H1 (cell line): ENCODE measurements at regions not wholly inside any gene's neighbourhood (a gene's known extent, or its start where the extent isn't known, plus 50 kb on each side); places are given as distances from the start of the nearest gene placed in this dataset.

Experiments used
- CTCF ChIA-PET: fragments of 300-600 bp; sonication (Branson Sonifier 250); formaldehyde crosslinking; loops from one replicate; lab custom pipeline; 2021; ENCODE audit not compliant: partially characterized antibody; lab: Charles Lee
- POLR2A ChIA-PET: fragments of 300-600 bp; sonication (Branson Sonifier 250); formaldehyde crosslinking; loops from one replicate; lab custom pipeline; 2021; ENCODE audit warnings: inconsistent platforms; ENCODE audit not compliant: partially characterized antibody; lab: Charles Lee
- DNase-seq, 2 experiments: peaks; one replicate each; pipeline versions ENCODE4 v3.0.0 to v3.0.0-alpha.2; 2010 to 2022; ENCODE audit warnings: low spot score in 2 of 2, low read depth in 1 of 2, mixed read lengths in 1 of 2
- FAIRE-seq: peaks from 2 replicates; lab custom pipeline; 2011; peaks lifted over from hg19 to GRCh38; lab: Jason Lieb, UNC
- H2AFZ ChIP-seq: 2 replicates; pipeline ENCODE4 v1.8.1; 2012; ENCODE audit warnings: low read length, inconsistent platforms
- H2AK5ac ChIP-seq: 2 replicates; pipeline ENCODE4 v1.6.1; 2013; ENCODE audit warnings: low read depth, low read length
- H2BK120ac ChIP-seq: replicated peaks from 2 replicates; pipeline ENCODE3; 2013; ENCODE audit warnings: low read depth, low read length, inconsistent platforms
- H2BK12ac ChIP-seq: 2 replicates; pipeline ENCODE4 v1.6.1; 2013; ENCODE audit warnings: low read depth, low read length
- H2BK15ac ChIP-seq: 2 replicates; pipeline ENCODE4 v1.6.1; 2013; ENCODE audit warnings: low read length
- H2BK20ac ChIP-seq: 2 replicates; pipeline ENCODE4 v1.6.1; 2013; ENCODE audit warnings: low read length
- H2BK5ac ChIP-seq: 2 replicates; pipeline ENCODE4 v1.6.1; 2013; ENCODE audit warnings: low read depth, low read length
- H3K14ac ChIP-seq: 2 replicates; pipeline ENCODE4 v1.6.1; 2013; ENCODE audit warnings: inconsistent platforms; ENCODE audit not compliant: insufficient read length
- H3K18ac ChIP-seq: 2 replicates; pipeline ENCODE4 v1.6.1; 2013; ENCODE audit warnings: low read length; ENCODE audit errors: extremely low read depth
- H3K23ac ChIP-seq: 2 replicates; pipeline ENCODE4 v1.6.1; 2013; ENCODE audit warnings: inconsistent platforms; ENCODE audit not compliant: insufficient read length
- H3K23me2 ChIP-seq: 2 replicates; pipeline ENCODE4 v1.6.1; 2013; ENCODE audit warnings: low read depth, low read length
- H3K27ac ChIP-seq: 2 replicates; pipeline ENCODE4 v1.6.1; 2011; ENCODE audit warnings: low read depth, low read length, inconsistent platforms
- H3K27me3 ChIP-seq, 4 experiments: replicated peaks in 1 of 4; 1 replicate in 1 of 4; 2 replicates in 3 of 4; pipeline versions ENCODE4 v1.6.1 to v1.8.1; 2011 to 2013; ENCODE audit warnings: low read length in 3 of 4, mild to moderate bottlenecking in 3 of 4, inconsistent platforms in 2 of 4, mixed read lengths in 2 of 4, moderate library complexity in 1 of 4; ENCODE audit not compliant: control insufficient read depth in 3 of 4, insufficient read depth in 3 of 4; ENCODE audit errors: extremely low read depth in 1 of 4
- H3K36me3 ChIP-seq, 4 experiments: 2 replicates each; pipeline versions ENCODE4 v1.6.1 to v1.8.1; 2011 to 2013; ENCODE audit warnings: mild to moderate bottlenecking in 4 of 4, low read length in 3 of 4, moderate library complexity in 2 of 4, control low read depth in 1 of 4, inconsistent platforms in 1 of 4; ENCODE audit not compliant: insufficient read depth in 4 of 4, control insufficient read depth in 2 of 4
- H3K4ac ChIP-seq: replicated peaks from 2 replicates; pipeline ENCODE3; 2013; ENCODE audit warnings: low read length, low read depth, mixed read lengths, inconsistent platforms; ENCODE audit not compliant: insufficient read length
- H3K4me1 ChIP-seq, 4 experiments: replicated peaks in 1 of 4; 1 replicate in 1 of 4; 2 replicates in 3 of 4; pipeline versions ENCODE4 v1.6.1 to v1.8.1; 2011 to 2013; ENCODE audit warnings: low read length in 3 of 4, inconsistent platforms in 2 of 4, mixed read lengths in 1 of 4; ENCODE audit not compliant: insufficient read depth in 4 of 4, control insufficient read depth in 3 of 4
- H3K4me2 ChIP-seq, 2 experiments: 2 replicates each; pipeline versions ENCODE4 v1.6.1 to v1.8.1; 2011 to 2013; ENCODE audit warnings: low read depth in 2 of 2, low read length in 2 of 2, control low read depth in 1 of 2, inconsistent platforms in 1 of 2, mild to moderate bottlenecking in 1 of 2; ENCODE audit not compliant: insufficient read depth in 1 of 2
- H3K4me3 ChIP-seq, 4 experiments: fragments of 200-600, 300-600 bp in 1 of 4; sonication (generic), shearing (Covaris generic), sonication (Bioruptor Twin) in 1 of 4; 2 replicates each; pipeline versions ENCODE4 v1.5.1 to v1.8.1; 2011 to 2016; ENCODE audit warnings: low read length in 4 of 4, low read depth in 3 of 4, control low read depth in 2 of 4, inconsistent platforms in 2 of 4, mild to moderate bottlenecking in 2 of 4, mixed read lengths in 1 of 4, moderate library complexity in 1 of 4; ENCODE audit not compliant: insufficient read depth in 2 of 4; ENCODE audit errors: extremely low read depth in 1 of 4
- H3K56ac ChIP-seq: replicated peaks from 2 replicates; pipeline ENCODE3; 2013; ENCODE audit warnings: low read depth, mild to moderate bottlenecking, mixed read lengths, low read length, inconsistent platforms; ENCODE audit not compliant: insufficient read length
- H3K79me1 ChIP-seq: 2 replicates; pipeline ENCODE4 v1.6.1; 2013; ENCODE audit warnings: low read depth, low read length, control low read depth
- H3K79me2 ChIP-seq, 2 experiments: 2 replicates each; pipeline versions ENCODE4 v1.6.1 to v1.8.1; 2012 to 2013; ENCODE audit warnings: low read length in 2 of 2, mild to moderate bottlenecking in 2 of 2, inconsistent platforms in 1 of 2; ENCODE audit not compliant: insufficient read depth in 2 of 2, control insufficient read depth in 1 of 2
- H3K9ac ChIP-seq, 4 experiments: replicated peaks in 1 of 4; 1 replicate in 1 of 4; 2 replicates in 3 of 4; pipeline versions ENCODE4 v1.6.1 to v1.8.1; 2011 to 2013; ENCODE audit warnings: low read depth in 3 of 4, low read length in 3 of 4, control low read depth in 2 of 4, mild to moderate bottlenecking in 2 of 4, moderate library complexity in 2 of 4, inconsistent platforms in 1 of 4; ENCODE audit errors: extremely low read depth in 1 of 4
- H3K9me3 ChIP-seq, 2 experiments: 2 replicates each; pipeline versions ENCODE4 v1.6.1 to v1.8.1; 2012 to 2013; ENCODE audit warnings: mild to moderate bottlenecking in 2 of 2, moderate library complexity in 2 of 2, control low read depth in 1 of 2, inconsistent platforms in 1 of 2, low read depth in 1 of 2, low read length in 1 of 2, mixed read lengths in 1 of 2; ENCODE audit not compliant: insufficient read depth in 2 of 2
- H4K20me1 ChIP-seq, 2 experiments: replicated peaks in 1 of 2; 2 replicates each; pipeline versions ENCODE3 to v1.8.1; 2011 to 2013; ENCODE audit warnings: inconsistent platforms in 2 of 2, low read length in 2 of 2, mild to moderate bottlenecking in 1 of 2; ENCODE audit not compliant: insufficient read depth in 2 of 2, control insufficient read depth in 1 of 2
- H4K5ac ChIP-seq: 2 replicates; pipeline ENCODE4 v1.6.1; 2013; ENCODE audit warnings: low read length, low read depth, mixed read lengths, inconsistent platforms; ENCODE audit not compliant: insufficient read length
- H4K8ac ChIP-seq: 2 replicates; pipeline ENCODE4 v1.8.0; 2013; ENCODE audit warnings: mild to moderate bottlenecking, moderate library complexity, low read length, inconsistent platforms; ENCODE audit not compliant: insufficient read depth; ENCODE audit errors: extremely low read depth
- H4K91ac ChIP-seq: replicated peaks from 2 replicates; pipeline ENCODE3; 2013; ENCODE audit warnings: low read length, mixed read lengths, inconsistent platforms; ENCODE audit not compliant: insufficient read length
- CBX5 ChIP-seq: fragments of 300-800, 300-1000 bp; sonication (generic); IDR thresholded peaks from 2 replicates; pipeline ENCODE4 v1.7.1; 2016; ENCODE audit warnings: antibody characterized with exemption, low read length, low read depth
- EGR1 ChIP-seq: IDR thresholded peaks from 2 replicates; pipeline ENCODE4 v1.6.1; 2011; ENCODE audit warnings: low read depth, low read length, borderline replicate concordance
- EP300 ChIP-seq, 2 experiments: IDR thresholded peaks; 1 replicate in 1 of 2; 2 replicates in 1 of 2; pipeline ENCODE4 v1.6.1; 2011 to 2012; ENCODE audit warnings: low read depth in 2 of 2, low read length in 2 of 2, mild to moderate bottlenecking in 2 of 2, borderline replicate concordance in 1 of 2, inconsistent platforms in 1 of 2, moderate library complexity in 1 of 2
- GTF2F1 ChIP-seq: IDR thresholded peaks from 2 replicates; pipeline ENCODE4 v1.6.1; 2012; ENCODE audit warnings: low read depth, low read length, improper control_type of control experiment, borderline replicate concordance
- JUN ChIP-seq: IDR thresholded peaks from 2 replicates; pipeline ENCODE4 v1.6.1; 2011; ENCODE audit warnings: low read depth, mild to moderate bottlenecking, improper control_type of control experiment, low read length
- MAX ChIP-seq: IDR thresholded peaks from 2 replicates; pipeline ENCODE4 v1.6.1; 2012; ENCODE audit warnings: inconsistent platforms
- RNF2 ChIP-seq: fragments of 200-900, 300-1000 bp; sonication (generic); IDR thresholded peaks from 2 replicates; pipeline ENCODE4 v1.7.1; 2016; ENCODE audit warnings: borderline replicate concordance, low read depth, mild to moderate bottlenecking, antibody characterized with exemption, low read length; ENCODE audit not compliant: poor library complexity, severe bottlenecking; ENCODE audit errors: missing control alignments
- SRF ChIP-seq: IDR thresholded peaks from 2 replicates; pipeline ENCODE4 v1.6.1; 2011; ENCODE audit warnings: mild to moderate bottlenecking, low read depth, low read length, moderate library complexity
- WGBS, 2 experiments: shearing (Covaris generic) in 1 of 2; methylation state at CpG; one replicate each; pipeline versions ENCODE4 v1.1.6 to v1.1.7; 2013 to 2015; ENCODE audit warnings: low lambda C conversion rate in 2 of 2, mixed read lengths in 2 of 2, inconsistent platforms in 1 of 2, low coverage in 1 of 2, missing lambda C conversion rate in 1 of 2; ENCODE audit not compliant: insufficient replicate concordance in 2 of 2, insufficient coverage in 1 of 2, insufficient read length in 1 of 2; ENCODE audit errors: extremely low coverage in 1 of 2, missing lambda C conversion rate in 1 of 2; 5-methylcytosine and 5-hydroxymethylcytosine counted together

- Histone ChIP-seq H3K27ac (no peak overlapping the region), H4K8ac (no peak overlapping the region), H3K4ac (no peak overlapping the region), H3K79me2 (no peaks in the 10 kb centered on the region), H2BK120ac (no peak overlapping the region), H4K20me1 (no peaks in the 10 kb centered on the region), H2AFZ (no peak overlapping the region), H3K18ac (no peak overlapping the region), H3K36me3 (no peaks in the 10 kb centered on the region), H3K9ac (no peak overlapping the region), H2BK12ac (0 out of 2 replicates have a peak overlapping the region, but pooled peaks have one; percentile 3), H3K4me1 (no peaks in the 10 kb centered on the region; a peak in 1 of 7 replicates), H3K14ac (no peak overlapping the region), H2BK15ac (no peak overlapping the region), H2BK20ac (no peak overlapping the region), H3K27me3 (no peaks in the 10 kb centered on the region), H3K4me3 (no peak overlapping the region), H3K23ac (no peak overlapping the region), H3K23me2 (no peaks in the 10 kb centered on the region), H3K9me3 (no peaks in the 10 kb centered on the region), H4K91ac (no peak overlapping the region), H2BK5ac (no peak overlapping the region), H3K4me2 (no peak overlapping the region), H4K5ac (no peak overlapping the region), H3K79me1 (no peaks in the 10 kb centered on the region), H3K56ac (no peak overlapping the region), H2AK5ac (no peak overlapping the region)
- TF ChIP-seq EGR1 = no peak
- TF ChIP-seq SRF = no peak
- no peak for TF ChIP-seq GTF2F1
- TF ChIP-seq MAX = no peak
- no peak for TF ChIP-seq CBX5
- no peak for TF ChIP-seq JUN
- TF ChIP-seq RNF2 = no peak
- TF ChIP-seq EP300 (IDR thresholded peaks at IDR 0.05; ENCODE audit: borderline replicate concordance in 1 of 2, low read depth in 2 of 2, low read length in 2 of 2) = no peak
- no peak for FAIRE-seq
- POLR2A ChIA-PET = no interaction called here
- DNase-seq = no peak
- CTCF ChIA-PET = no interaction called here
- WGBS, 2 experiments = 98% methylated on average over 23 of the region's 23 CpGs; no CpG with 5 or more reads in 1 of the 2 experiments
These were observed 310.6 kb upstream of the SHH start for GRCh38 chr7:156122752-156123354.
